ENCODE measurements at regions not wholly inside any gene's neighbourhood (a gene's known extent, or its start where the extent isn't known, plus 50 kb on each side); places are given as distances from the start of the nearest gene placed in this dataset.

GRCh38 chr2:146031158-146031557 lies 1511.2 kb upstream of the ZEB2 start:
- Histone ChIP-seq H3K27ac (no peak overlapping the region), H3K27me3 (replicated peaks) (no peaks in the 10 kb centered on the region), H3K36me3 (replicated peaks) (no peaks in the 10 kb centered on the region), H3K4me3 (ENCODE audit: low read depth, low read length) (no peak overlapping the region)
- no peak for TF ChIP-seq CTCF (IDR thresholded peaks at IDR 0.05; ENCODE audit: low read depth, low read length, missing control alignments)
- no peak for DNase-seq
- in situ Hi-C loops (cut with HindIII; ENCODE audit: low pct_ligation_motif_present, low sequenced_read_pairs), result no loop called here

- in situ Hi-C loops (cut with HindIII; ENCODE audit: low pct_ligation_motif_present, low sequenced_read_pairs), result no loop called here
- no peaks in the 10 kb centered on the region for H3K27me3 ChIP-seq (replicated peaks)
- no peaks in the 10 kb centered on the region for H3K36me3 ChIP-seq (replicated peaks)
- DNase-seq, result no peak
- TF ChIP-seq CTCF (IDR thresholded peaks at IDR 0.05; ENCODE audit: low read depth, low read length, missing control alignments), result no peak
- H3K27ac ChIP-seq, result no peak overlapping the region
- H3K4me3 ChIP-seq (ENCODE audit: low read depth, low read length), result no peak overlapping the region
These were observed 1507.2 kb upstream of the ZEB2 start for GRCh38 chr2:146027156-146027555.

DNA sequence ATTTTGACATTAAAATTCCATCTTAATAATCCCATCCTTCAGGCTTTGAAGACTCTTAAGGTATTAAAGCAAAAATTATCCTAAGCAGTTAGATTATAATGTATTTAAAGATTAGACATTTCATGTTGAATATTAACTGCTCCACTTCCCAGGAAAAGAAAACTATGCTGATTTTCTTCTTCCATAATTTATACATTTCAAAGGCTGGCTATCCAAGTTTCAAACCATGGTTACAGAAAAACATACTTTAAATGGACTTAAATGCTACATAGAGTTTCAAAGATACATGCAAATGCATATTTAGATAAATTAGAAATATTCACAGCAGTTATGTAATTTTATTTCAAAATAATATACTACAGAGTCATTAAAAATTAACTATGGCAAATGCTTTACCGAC lies 1505.6 kb upstream of the ZEB2 start:
- no peaks in the 10 kb centered on the region for H3K36me3 ChIP-seq (replicated peaks)
- in situ Hi-C loops (cut with HindIII; ENCODE audit: low pct_ligation_motif_present, low sequenced_read_pairs), result no loop called here
- H3K27ac ChIP-seq, result no peak overlapping the region
- TF ChIP-seq CTCF (IDR thresholded peaks at IDR 0.05; ENCODE audit: low read depth, low read length, missing control alignments), result no peak
- H3K4me3 ChIP-seq (ENCODE audit: low read depth, low read length), result no peak overlapping the region
- H3K27me3 ChIP-seq (replicated peaks), result no peaks in the 10 kb centered on the region
- DNase-seq, result no peak

DNA sequence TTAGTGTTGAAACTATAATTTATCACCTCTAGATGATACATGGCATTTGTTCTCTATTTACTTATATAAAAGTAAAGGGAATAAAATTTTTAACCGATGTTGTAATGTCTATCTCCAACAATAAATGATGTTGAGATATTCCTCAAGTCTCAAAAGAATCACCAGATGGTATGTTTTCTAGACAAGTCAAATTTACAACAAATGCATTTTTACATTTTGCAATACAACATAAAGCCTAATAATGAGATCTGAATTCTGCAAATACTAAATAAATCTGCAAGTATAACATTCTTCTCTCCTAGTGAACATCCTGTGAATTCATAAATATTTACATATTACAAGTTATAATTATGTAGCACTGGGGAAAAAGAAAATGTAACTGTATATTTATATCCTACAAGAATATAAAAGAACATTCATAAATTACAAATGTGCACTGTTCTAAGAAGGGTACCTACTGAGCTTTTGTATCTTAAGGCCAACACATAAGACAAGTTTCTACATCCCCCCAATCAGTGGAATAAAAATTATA lies 1504.4 kb upstream of the ZEB2 start:
- Histone ChIP-seq H3K36me3 (replicated peaks) (no peaks in the 10 kb centered on the region), H3K4me3 (ENCODE audit: low read depth, low read length) (no peak overlapping the region), H3K27me3 (replicated peaks) (no peaks in the 10 kb centered on the region), H3K27ac (no peak overlapping the region)
- DNase-seq, result no peak
- no peak for TF ChIP-seq CTCF (IDR thresholded peaks at IDR 0.05; ENCODE audit: low read depth, low read length, missing control alignments)
- in situ Hi-C loops (cut with HindIII; ENCODE audit: low pct_ligation_motif_present, low sequenced_read_pairs), result no loop called here

GRCh38 chr2:146004462-146004861 lies 1484.5 kb upstream of the ZEB2 start:
- Histone ChIP-seq H3K27ac (no peak overlapping the region), H3K4me3 (ENCODE audit: low read depth, low read length) (no peak overlapping the region), H3K36me3 (replicated peaks) (no peaks in the 10 kb centered on the region), H3K27me3 (replicated peaks) (no peaks in the 10 kb centered on the region)
- TF ChIP-seq CTCF (IDR thresholded peaks at IDR 0.05; ENCODE audit: low read depth, low read length, missing control alignments), result peak; percentile 9
- in situ Hi-C loops (cut with HindIII; ENCODE audit: low pct_ligation_motif_present, low sequenced_read_pairs), result no loop called here
- DNase-seq, result peak; percentile 31

- in situ Hi-C loops (cut with HindIII; ENCODE audit: low pct_ligation_motif_present, low sequenced_read_pairs), result no loop called here
- Histone ChIP-seq H3K27ac (no peak overlapping the region), H3K4me3 (ENCODE audit: low read depth, low read length) (no peak overlapping the region), H3K36me3 (replicated peaks) (no peaks in the 10 kb centered on the region), H3K27me3 (replicated peaks) (no peaks in the 10 kb centered on the region)
- no peak for DNase-seq
- no peak for TF ChIP-seq CTCF (IDR thresholded peaks at IDR 0.05; ENCODE audit: low read depth, low read length, missing control alignments)
These were observed 1483.4 kb upstream of the ZEB2 start for GRCh38 chr2:146003337-146003736.
